Muscle of back (tissue), 3 donors: ENCODE measurements at regions not wholly inside any gene's neighbourhood (a gene's known extent, or its start where the extent isn't known, plus 50 kb on each side); places are given as distances from the start of the nearest gene placed in this dataset.
A peak's percentile ranks its signal among the peaks of the same experiment; 100 is the strongest.

Source experiments
- DNase-seq, 3 donors: peaks; one replicate each; pipeline versions ENCODE4 v3.0.0 to v3.0.0-alpha.2; 2013

DNA sequence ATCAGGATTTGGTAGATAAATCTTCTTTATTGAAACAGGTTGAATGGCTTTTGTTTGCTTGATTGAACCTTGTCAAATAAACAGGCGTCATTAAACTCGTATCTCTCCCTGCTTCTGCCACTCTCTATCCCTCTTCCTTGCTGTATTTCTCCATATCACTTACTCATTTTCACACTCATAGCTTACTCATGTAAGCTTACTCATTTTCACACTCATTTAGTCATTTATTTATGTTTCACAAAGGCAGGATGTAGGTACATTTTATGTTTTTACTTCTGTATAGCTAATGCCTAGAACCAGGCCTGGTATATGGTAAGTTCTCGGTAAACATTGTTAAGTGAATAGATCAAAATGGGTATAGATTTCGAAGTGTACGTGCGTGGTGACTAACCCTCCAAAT lies 450.0 kb downstream of the PMP22 start:
- DNase-seq: no peak

GRCh38 chr17:14813649-14814370 lies 451.3 kb downstream of the PMP22 start:
- DNase-seq: no peak

- DNase-seq: no peak
Measured at GRCh38 chr17:14808425-14808824, 456.7 kb downstream of the PMP22 start.

GRCh38 chr17:14805348-14805747 lies 459.8 kb downstream of the PMP22 start:
- no peak for DNase-seq

- DNase-seq: peak in 2 of 3 donors; percentile 13 to 48
Measured at GRCh38 chr17:14803826-14804225, 461.3 kb downstream of the PMP22 start.

- DNase-seq: no peak
Measured at GRCh38 chr17:14797801-14798200, 467.3 kb downstream of the PMP22 start.

DNA sequence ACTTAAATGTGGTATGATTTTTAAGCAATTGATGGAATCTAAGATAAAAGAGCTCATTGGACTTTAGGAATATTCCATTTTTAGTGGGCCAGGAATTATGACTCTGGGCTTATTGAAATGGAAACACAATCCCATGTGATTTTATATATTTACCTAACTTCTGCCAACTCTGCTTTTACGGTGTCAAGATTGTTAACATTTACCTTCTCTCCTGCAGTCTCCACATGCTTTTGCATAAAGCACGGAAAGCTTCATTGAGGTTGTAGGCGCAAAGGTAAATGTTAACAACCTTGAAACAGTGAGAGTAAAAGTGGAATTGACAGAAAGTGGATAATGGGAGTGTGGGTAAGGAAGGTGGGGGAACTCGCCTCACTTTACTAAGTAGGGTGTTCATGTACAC lies 468.1 kb downstream of the PMP22 start:
- no peak for DNase-seq

DNA sequence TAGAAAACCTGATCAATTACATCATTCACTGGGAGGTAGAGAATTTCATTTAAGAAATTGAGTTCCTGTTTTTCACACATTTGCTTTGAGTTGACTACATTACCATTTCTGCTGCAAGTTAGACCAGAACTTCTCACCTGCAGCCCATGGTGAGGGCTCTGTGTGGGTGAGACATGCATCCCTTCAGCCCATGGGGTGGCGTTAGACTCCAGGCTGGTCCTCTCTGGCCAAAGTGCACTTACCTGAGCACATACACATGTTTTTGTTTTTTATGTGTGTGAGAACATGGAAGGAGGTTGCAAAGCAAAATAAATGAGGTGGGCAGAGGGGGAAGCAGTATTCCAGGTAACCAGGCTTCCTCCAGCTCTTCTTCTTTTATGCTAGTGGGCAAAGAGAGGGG lies 470.2 kb downstream of the PMP22 start:
- DNase-seq: no peak

DNA sequence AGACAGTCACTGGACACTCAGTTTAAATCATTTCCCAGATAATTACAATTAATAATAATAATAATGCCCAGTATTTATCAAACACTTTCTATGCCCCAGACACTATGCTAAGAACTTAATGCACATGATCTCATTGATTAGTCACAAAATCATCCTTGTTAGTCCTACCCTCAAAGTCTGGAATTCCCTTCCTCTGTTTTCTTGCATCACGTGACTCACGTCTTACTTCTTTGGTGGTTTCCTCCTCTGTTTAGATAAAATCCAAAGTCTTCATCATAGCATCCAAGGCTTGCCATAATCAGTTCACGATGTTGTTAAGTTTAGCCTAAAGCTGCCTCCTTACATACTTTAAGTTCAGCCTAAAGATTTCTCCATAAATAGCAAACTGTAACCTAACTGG lies 471.9 kb downstream of the PMP22 start:
- peak in 1 of 3 donors; percentile 73 for DNase-seq

- no peak for DNase-seq
Measured at GRCh38 chr17:14792746-14793145, 472.4 kb downstream of the PMP22 start.

- DNase-seq: no peak
Measured at GRCh38 chr17:14791221-14791620, 473.9 kb downstream of the PMP22 start.

GRCh38 chr17:14790521-14790920 lies 474.6 kb downstream of the PMP22 start:
- peak in 2 of 3 donors; percentile 25 to 26 for DNase-seq

- DNase-seq: no peak
Measured at GRCh38 chr17:14784997-14785696, 480.0 kb downstream of the PMP22 start.

- no peak for DNase-seq
Measured at GRCh38 chr17:14781123-14781522, 480.2 kb downstream of the HS3ST3B1 start.

- DNase-seq: no peak
Measured at GRCh38 chr17:14780097-14780651, 479.3 kb downstream of the HS3ST3B1 start.

DNA sequence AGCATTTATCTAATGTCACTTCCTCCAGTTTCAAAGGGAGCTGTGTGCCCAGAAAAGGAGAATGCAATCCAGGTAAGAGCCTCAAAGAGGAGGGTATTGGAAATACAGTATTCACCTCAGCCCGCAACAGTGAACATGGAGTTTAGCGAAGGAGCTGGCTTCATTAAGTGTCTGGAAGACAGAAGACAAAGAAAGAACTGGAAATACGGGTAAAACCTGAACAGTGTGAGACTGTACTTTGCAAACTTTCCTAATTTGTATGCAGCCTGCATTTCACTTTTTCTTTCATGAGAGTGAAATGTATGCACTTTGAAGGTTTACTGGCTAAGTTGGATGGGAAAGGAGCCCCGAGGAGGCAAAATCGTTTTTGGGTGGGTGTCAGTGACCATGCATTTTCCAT lies 478.4 kb downstream of the HS3ST3B1 start:
- no peak for DNase-seq

DNA sequence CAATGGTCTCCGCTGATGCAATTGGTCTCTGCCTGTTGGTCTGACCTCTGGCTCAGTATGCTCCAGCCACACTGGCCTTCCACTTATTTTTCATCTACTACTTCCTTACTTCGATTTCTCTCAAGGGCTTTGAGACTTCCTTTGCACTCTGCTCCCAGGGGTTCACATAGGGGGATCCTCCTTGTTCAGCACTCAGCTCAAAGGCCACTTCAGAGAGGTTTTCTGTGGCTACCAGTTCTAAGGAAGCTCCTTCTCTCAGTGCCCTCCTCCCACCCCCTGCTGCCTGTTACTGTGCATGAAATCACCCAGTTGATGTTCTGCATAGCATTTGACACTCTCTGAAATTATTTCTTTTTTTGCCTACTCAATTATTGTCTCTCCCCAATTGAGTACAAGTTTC lies 476.4 kb downstream of the HS3ST3B1 start:
- DNase-seq: no peak

- DNase-seq: no peak
Measured at GRCh38 chr17:14776791-14777190, 475.9 kb downstream of the HS3ST3B1 start.

DNA sequence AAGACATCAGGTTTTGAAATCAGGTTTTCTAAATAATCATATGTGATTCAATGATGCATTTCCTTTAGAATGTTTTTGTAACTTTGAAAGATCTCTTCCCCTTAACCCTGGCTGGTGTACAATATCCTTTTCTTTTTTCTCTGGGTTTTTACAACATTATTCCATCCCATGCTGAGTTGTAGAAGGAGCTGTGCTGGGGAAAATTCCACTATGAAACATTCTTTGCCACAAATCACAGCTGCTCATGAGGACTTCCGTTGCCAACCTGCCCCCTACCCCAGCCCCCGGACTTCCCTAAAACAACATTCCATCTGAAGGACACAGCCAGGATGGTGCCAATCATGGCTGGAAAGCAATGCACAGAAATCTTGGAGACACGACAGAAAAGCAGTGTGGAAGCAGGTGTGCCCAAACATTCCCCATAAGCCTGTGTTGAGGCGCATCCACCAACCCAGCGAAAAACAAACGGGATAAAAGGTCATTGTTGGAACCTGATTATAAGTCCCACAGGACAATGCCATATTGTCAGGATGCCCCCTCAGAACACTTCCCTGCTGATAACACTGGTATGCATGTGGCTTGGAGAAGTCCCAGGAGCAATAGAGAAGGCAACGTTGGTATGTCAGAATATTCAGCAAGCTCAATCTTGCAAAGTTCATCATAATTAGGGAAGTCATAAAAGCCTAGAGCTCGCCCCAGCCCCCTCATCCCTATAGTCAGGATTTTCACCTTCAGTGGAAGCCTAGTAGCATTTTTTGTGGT lies 475.0 kb downstream of the HS3ST3B1 start:
- DNase-seq: peak in 1 of 3 donors; percentile 16

GRCh38 chr17:14774774-14775173 lies 473.9 kb downstream of the HS3ST3B1 start:
- DNase-seq: no peak

GRCh38 chr17:14772776-14773175 lies 471.9 kb downstream of the HS3ST3B1 start:
- peak in 1 of 3 donors; percentile 11 for DNase-seq

DNA sequence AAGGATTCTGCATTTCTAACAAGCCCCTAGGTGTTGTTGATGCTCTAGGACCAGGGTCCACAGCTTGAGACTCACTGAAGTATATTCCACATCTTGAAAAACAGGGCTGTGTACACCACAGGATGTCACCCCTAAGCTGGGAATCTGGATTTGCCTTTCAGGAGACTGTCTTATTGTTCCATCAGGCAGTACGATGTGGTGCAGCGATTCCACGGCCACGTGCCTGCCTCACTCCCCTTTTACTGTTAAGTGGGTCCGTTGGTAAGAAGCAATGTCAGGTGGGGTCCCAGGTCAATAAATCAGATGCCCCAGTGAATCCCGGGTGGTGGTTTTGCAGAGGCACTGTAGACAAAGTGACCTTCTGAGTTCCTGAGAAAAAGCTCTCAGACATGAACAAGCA lies 470.7 kb downstream of the HS3ST3B1 start:
- DNase-seq: no peak
